ENCODE measurements at regions not wholly inside any gene's neighbourhood (a gene's known extent, or its start where the extent isn't known, plus 50 kb on each side); places are given as distances from the start of the nearest gene placed in this dataset.

DNA sequence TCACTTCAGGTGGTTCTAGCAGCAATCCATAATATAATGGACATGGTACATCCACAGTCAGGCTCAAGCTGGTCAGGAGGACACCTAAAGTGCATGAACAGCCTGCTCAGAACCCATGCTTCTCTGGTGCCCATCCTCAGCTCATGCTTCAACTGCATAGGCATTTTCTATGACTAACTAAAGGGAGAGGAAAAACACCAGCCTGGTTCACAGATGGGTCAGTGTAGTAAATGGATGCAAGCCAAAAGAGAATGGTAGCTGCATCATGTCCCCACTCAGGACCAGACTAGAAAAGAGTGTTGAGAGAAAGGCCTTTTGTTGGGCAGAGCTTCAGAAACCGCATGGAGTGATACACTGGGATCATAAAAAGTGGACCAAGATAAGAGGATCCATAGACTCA, 556.6 kb downstream of the TLE1 start:
- TF ChIP-seq, protein P1, sequence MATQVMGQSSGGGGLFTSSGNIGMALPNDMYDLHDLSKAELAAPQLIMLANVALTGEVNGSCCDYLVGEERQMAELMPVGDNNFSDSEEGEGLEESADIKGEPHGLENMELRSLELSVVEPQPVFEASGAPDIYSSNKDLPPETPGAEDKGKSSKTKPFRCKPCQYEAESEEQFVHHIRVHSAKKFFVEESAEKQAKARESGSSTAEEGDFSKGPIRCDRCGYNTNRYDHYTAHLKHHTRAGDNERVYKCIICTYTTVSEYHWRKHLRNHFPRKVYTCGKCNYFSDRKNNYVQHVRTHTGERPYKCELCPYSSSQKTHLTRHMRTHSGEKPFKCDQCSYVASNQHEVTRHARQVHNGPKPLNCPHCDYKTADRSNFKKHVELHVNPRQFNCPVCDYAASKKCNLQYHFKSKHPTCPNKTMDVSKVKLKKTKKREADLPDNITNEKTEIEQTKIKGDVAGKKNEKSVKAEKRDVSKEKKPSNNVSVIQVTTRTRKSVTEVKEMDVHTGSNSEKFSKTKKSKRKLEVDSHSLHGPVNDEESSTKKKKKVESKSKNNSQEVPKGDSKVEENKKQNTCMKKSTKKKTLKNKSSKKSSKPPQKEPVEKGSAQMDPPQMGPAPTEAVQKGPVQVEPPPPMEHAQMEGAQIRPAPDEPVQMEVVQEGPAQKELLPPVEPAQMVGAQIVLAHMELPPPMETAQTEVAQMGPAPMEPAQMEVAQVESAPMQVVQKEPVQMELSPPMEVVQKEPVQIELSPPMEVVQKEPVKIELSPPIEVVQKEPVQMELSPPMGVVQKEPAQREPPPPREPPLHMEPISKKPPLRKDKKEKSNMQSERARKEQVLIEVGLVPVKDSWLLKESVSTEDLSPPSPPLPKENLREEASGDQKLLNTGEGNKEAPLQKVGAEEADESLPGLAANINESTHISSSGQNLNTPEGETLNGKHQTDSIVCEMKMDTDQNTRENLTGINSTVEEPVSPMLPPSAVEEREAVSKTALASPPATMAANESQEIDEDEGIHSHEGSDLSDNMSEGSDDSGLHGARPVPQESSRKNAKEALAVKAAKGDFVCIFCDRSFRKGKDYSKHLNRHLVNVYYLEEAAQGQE (IDR thresholded peaks at IDR 0.05; ENCODE audit: insufficient read depth in 1 of 2, low read depth in 2 of 2, low read length in 1 of 2): no peak
- TF ChIP-seq, protein P2, sequence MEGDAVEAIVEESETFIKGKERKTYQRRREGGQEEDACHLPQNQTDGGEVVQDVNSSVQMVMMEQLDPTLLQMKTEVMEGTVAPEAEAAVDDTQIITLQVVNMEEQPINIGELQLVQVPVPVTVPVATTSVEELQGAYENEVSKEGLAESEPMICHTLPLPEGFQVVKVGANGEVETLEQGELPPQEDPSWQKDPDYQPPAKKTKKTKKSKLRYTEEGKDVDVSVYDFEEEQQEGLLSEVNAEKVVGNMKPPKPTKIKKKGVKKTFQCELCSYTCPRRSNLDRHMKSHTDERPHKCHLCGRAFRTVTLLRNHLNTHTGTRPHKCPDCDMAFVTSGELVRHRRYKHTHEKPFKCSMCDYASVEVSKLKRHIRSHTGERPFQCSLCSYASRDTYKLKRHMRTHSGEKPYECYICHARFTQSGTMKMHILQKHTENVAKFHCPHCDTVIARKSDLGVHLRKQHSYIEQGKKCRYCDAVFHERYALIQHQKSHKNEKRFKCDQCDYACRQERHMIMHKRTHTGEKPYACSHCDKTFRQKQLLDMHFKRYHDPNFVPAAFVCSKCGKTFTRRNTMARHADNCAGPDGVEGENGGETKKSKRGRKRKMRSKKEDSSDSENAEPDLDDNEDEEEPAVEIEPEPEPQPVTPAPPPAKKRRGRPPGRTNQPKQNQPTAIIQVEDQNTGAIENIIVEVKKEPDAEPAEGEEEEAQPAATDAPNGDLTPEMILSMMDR (IDR thresholded peaks at IDR 0.05): no peak
- no peak for TF ChIP-seq POLR2AphosphoS5 (IDR thresholded peaks at IDR 0.05; ENCODE audit: low read depth, low read length)

All from Panc1 (cell line).